Ovary (tissue), 3 donors: ENCODE measurements at regions not wholly inside any gene's neighbourhood (a gene's known extent, or its start where the extent isn't known, plus 50 kb on each side); places are given as distances from the start of the nearest gene placed in this dataset.

Source experiments
- CTCF ChIP-seq, 3 donors: fragments of 450-650 bp in 2 of 3; fragments of 200-600 bp in 1 of 3; IDR thresholded peaks; one replicate each; pipeline versions ENCODE4 v1.5.1 to v1.8.0; 2016 to 2022; ENCODE audit warnings: antibody characterized with exemption in 3 of 3, mild to moderate bottlenecking in 1 of 3
- EP300 ChIP-seq: sonication (generic); formaldehyde crosslinking; IDR thresholded peaks from one replicate; pipeline ENCODE4 v1.6.1; 2017; ENCODE audit warnings: antibody characterized with exemption
- donor health status: DM: no; HTN: no; CAD: no.

GRCh38 chrY:18891994-18892393 is 118.5 kb upstream of the HSFY2 start:
- no peak for TF ChIP-seq EP300
- no peak for TF ChIP-seq CTCF (IDR thresholded peaks at IDR 0.05)
